ENCODE measurements at regions not wholly inside any gene's neighbourhood (a gene's known extent, or its start where the extent isn't known, plus 50 kb on each side); places are given as distances from the start of the nearest gene placed in this dataset.

DNA sequence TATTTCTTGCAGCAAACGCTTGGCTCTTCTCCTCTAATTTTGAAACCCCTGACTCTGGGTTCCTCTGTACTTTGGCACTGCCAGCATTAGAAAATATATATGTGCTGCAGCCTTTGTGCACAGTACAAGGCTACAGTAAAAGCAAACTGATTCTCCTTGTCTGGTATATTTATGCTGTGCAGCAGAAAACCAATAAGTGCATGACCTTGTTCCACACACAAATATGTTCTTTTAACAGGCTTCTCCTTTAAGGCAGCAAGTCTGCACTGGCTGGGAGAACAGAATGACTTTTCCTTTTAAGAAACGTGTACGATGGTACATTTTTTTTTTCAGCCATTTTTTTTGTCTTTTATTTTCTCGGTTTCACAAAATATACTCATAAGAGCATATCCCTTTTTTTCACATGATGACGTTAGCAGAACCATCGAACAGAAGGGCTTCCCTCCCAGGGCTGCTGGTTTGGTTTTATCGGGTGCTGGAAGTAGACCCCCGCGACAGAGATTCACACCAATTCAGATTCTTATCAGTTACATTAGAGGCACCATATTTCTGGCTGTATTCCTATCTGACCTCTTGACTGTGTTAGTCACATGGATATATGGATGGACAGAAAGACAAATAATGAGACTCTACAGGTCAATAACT lies 129.9 kb upstream of the ARID1B start:
- DNase-seq: no peak

DNA sequence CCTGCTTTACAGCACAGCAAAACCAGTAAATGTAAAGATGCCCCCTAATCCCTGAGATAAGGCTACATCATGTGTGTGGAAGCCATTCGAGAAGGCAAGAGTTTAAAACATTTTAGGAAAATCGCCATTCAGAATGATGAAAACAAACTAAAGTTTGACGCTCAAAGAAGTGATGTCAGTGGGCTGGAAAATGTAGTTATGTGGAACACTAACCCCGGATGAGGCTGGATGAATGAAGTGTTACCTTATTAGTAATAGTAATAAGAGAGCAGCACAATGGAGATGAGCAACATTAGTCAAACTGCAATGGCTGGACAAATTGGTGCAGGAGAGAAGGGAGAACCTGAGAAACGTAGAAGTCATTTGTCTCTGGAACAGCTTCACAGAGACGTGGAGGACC lies 130.7 kb upstream of the ARID1B start:
- DNase-seq: no peak

DNA sequence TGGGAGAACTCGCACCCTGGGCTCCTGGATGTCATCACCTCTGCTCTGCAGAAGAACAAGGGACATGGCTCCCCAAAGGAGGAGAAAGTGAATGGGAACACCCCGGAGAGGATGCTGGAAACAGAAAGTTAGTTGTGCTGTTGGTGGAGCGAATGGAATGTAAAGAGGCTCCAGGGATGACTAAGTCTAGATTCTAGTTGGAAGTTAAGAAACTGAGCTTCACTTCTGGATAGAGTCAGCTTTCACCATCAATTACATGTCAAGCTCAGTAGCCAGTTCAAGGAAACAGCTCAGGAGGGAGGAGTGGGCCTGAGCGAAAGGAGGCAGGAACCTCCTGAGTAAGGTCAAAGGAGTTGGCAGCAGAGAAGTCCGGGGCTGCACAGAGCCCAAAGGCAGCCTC lies 132.1 kb upstream of the ARID1B start:
- peak; percentile 23 for DNase-seq

DNA sequence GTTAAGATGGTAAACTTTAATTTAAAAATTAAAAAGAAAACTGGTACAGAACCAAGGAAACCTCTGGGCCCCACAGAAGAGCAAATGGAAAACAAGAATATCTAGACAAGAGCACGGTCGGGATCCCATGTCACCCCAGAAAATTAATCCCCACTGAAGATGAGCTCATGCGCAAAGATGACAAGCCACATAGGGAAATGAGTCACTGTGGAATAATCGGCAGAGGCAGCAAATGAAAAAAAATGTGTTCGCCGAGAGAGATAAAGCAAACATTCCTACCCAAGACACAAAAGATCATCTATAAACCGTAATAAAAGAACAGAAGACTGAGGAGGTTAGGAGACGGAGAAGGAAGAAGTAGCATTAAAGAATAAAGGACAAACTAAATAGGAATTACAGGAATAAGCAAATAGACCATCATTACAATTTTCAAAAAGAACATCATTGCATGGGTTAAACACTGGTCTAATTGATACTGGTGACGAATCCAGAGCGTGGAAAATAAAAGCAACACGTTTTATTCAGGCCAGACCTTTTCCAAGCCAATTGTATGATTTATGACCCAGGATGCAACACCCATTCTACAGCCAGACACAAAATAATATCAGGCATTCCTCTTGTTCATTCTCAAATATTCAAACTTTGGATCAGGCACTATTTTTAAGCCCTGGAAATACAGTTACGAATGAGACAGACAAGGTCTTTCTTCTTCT lies 138.0 kb upstream of the ARID1B start:
- DNase-seq: no peak

DNA sequence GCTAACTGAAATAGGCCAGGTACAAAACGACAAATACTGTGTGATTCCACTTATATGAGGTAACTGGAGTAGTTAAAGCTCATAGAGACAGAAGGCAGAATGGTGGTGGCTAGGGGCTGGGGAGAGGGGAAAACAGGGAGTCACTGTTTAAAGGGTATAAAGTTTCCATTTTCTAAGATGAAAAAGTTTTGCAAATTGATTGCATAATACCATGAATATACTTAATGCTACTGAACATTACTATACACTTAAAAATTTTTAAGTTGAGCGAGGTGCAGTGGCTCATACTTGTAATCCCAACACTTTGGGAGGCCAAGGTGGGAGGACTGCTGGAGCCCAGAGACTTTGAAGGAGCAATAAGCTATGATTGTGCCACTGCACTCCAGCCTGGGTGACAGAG lies 138.6 kb upstream of the ARID1B start:
- no peak for DNase-seq

DNA sequence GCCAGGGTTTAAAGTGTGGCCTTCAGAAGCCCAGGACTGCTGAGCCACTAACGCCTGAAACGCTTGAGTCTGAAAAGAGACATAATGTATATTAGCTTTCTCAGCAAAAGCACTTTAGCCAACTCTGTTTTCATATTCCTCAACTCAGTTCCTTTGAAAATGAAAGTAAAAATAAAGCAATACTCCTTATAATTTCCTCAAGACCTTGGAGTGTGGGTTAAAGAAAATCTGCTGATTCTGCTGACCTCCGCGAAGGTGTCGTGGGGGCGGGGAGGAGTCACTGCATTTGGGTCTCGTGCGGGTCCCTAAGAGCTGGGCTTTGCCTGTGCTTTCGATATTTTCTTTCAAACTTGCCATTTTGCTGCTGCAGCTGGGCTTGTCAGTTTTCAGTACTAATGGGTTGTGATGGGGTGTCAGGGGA lies 142.2 kb upstream of the ARID1B start:
- no peak for DNase-seq

DNA sequence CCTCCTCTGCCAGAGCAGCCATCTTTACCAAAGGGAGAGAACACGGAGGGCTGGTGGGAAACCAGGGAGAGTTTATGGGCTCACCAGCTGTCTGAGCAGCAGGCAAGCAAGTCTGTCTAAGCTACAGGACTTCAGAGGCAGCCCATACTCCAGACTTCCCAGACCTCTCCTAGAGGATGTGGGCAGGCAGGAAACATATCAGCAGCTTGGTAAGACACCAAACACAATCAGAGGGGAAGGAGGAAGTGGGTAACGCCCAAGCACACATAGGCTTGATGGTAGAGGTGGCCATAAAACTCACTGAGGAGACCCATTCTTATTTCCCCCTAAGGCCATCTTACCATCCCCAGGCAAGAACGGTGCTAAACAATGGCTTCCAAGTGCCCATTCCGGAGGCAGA lies 143.1 kb upstream of the ARID1B start:
- no peak for DNase-seq

DNA sequence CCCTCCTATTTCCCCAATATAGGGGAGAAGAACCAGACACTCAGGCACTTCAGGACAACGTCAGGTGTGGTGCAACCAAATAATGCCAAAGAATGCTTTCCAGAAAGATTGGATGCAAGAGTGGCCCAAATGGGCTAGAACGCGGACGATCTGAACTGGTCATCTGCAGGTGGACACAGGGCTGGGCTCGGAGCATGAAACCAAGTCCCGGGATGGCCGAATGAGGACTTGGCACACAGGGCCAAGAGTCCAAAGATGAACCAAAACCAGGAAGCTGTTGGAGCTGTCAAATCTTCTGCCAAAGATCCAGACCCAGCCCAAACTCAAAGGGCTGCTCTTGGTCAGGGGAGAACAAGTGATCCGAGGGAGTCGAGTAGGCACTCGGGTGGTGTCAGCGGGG lies 143.9 kb upstream of the ARID1B start:
- no peak for DNase-seq

DNA sequence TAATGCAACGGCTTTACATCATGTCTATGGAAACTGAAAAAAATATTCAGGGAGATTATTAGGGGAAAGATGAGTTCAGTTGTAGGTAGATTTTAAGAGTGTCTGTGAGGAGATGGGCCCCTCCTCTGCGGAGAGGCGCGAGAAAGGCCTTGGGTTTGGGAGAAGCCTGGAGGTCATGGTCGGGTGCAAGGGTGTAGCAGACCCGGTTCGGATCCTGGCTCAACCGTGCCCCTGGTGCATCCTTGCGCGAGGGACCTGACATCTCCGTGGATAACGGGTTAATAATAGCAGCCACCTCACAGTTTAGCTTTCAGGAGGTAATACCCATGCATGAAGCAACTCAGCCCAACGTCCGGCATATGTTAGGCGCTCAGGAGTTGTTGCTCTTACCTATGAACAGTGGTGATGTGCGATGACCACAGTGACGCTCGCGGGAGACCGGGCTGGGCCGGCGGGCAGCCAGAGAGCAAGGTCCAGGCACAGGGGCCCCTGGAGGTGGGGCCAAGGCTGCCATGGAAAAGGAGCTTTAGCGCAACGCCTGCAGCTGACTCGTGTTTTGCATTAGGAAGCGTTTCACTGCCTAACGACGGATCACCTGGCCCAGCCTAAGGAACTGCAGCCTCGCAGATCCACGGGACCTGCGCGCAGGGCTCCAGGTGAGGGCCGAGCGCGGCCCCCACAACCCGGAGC lies 146.4 kb upstream of the ARID1B start:
- no peak for DNase-seq

DNA sequence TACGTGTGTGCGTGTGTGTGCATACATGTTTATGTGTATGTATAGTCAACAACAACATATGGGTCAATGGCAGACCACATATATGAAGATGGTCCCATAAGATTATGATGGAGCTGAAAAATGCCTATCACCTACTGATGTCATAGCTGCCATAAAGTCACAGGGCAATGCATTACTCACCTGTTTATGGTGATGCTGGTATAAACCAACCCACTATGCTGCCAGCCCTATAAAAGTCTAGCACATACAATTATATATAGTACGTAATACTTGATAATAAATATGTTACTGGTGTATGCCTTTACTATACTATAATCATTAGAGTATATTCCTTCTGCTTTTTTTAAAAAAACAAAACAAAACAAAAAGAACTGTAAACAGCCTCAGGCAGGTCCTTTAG lies 148.4 kb upstream of the ARID1B start:
- DNase-seq: no peak

DNA sequence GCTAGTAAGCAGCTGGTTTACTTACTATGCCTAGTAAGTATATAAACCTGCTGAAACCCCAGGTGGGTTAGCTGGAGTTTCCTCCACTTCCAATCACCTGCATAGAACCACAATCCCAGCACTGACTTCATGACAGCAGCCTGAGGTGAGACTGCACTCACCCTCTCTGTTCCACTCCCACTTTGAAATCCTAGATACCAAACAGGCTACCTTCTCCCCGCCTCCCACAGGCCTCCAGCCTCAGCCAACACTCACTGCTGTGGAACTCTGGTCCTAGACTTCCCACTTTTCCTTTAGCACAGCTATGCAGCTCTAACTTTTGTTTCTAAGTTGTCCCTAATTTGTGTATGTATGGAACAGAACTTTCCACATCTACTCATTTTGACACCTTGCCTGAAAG lies 149.7 kb upstream of the ARID1B start:
- DNase-seq: no peak

DNA sequence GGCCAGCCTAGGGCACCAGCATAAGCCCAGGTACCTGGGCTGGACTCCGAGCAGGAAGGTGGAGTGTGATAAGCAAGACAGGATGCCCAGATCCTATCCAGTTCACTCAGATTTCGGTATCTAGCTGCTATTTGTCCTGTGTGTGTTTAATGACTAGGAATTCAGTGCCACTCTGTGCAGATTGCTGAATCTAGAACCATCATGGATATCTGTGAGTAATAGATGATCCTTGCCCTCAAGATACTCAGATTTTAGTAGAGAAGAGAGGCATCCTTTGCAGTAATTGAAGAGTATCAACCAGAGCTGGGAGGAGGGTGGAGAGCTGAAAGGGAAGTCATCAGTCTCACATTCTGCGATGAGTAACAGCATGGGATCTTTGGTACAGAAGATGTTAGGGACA lies 155.0 kb upstream of the ARID1B start:
- no peak for DNase-seq

DNA sequence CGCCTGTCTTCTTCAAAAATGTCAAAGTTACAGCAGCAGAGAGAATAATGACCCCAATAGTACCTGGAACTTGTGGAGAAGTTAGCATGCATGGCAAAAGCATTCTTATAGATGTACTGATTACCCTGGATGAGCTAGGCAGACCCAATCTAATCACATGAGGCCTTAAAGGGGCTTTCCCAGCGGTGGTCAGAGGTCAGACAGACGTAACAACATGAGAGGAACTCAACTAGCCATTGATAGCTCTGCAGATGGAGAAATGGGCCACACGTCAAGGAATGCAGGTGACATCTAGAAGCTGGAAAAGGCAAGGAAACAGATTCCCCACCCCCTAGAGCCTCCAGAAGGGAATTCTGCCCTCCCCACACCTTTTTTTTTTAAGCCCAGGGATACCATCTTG lies 156.8 kb upstream of the ARID1B start:
- no peak for DNase-seq

DNA sequence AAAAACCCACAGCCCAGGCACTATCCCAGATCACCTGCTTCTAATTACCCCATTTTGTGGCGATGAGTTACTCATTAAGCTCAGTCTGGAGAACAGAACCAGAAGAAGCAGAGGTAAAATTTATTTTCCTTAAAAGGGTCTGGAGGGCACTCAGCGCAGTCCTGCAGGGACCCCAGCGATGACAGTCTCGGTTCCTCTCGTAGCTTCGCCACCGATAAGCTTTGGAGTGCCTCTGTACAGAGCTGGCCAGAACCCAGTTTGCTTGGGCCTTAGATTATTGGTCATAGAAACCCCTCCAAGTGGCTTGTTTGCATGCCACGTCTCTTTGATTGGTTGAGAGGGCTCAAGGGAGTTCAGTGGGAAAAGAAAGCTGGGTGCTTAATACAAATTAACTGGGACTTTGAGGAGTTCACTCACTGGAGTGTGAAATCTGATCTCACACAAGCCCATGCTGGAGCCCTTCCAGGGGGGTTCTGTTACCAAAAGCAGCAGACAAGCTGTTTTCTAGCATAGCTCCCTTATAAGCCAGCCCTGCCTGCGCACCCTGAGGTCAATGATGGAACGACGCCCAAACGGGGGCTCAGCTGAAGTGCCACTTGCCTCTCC lies 158.5 kb upstream of the ARID1B start:
- DNase-seq: no peak

DNA sequence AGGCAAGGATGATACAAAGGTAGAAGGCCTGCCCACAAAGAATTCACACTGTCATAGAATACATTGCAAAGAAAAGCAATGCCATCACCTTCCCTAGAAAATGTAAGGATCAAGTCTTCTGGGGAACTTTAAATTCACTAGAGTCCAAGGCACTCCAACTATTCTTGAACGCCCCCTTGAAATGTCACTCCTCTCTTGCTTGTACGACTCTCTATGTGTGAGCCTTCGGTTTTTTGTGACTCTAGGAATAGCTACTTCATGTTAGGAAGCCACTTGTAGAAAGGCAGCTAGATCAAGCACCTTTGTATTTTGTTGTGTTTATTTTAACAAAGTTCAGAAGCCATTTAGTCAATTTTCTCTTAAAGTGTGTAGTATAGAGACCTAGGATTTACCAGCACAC lies 159.2 kb upstream of the ARID1B start:
- DNase-seq: no peak

DNA sequence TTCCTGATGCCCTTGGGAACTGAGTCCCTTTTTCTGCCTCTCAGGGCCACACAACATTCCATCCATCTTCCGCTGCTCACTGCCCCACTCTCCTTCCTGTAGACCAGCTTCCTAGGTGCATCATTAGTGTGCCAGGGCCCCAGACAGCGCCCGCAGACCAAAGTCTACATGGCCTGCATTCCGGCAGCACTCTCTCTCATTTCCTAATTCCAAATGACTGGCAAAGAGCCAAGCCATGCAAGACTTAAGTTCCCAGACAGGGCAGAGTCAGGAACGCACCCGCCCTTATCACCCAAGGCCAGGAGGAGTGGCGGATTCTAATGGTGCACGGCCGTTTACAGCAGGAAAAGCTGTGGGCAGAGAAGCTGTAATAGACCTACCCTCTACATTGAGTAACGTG lies 159.8 kb upstream of the ARID1B start:
- no peak for DNase-seq

DNA sequence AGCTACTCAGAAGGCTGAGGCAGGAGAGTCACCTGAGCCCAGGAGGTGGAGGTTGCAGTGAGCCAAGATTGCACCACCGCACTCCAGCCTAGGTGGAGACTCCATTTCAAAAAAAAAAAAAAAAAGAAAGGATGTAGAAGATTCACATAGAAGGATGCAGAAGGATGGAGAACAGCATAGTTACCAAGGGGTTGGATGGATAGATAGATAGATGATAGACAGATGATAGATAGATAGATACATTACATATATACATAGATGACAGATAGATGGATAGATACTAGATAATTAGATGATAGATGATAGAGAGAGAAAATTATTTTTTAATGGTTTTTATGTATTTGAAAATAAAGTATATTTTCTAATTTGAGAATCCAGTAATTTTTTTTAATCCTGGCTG lies 160.7 kb upstream of the ARID1B start:
- DNase-seq: no peak

DNA sequence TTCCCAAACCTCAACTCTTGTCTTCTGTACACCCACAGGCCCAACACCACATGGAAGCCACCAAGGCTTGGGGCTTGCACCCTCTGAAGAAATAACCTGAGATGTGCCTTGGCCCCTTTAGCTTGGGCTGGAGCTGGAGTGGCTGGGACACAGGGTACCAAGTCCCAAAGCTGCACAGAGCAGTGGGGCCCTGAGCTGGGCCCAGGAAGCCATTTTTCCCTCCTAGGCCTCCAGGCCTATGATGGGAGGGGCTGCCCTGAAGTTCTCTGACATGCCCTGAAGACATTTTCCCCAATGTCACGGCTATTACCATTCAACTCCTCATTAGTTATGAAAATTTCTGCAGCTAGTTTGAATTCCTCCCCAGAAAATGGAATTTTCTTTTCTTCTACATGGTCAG lies 163.2 kb upstream of the ARID1B start:
- no peak for DNase-seq

DNA sequence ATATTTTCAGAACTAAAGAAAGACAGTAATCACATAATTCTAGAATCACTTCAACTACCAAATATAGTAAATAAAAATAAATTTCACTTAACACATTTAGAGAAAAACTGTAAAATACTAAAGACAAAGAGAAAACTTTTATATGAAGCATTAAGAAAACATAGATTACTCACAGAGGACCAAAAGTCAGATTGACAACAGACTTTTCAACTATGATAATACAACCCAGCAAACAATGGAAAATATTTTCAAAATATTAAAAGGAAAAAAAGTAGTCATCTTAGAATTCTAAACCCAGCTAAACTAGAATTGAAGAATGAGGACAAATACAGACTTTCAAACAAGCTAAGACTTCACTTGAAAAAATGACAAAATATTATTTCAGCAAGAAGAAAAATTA lies 164.8 kb upstream of the ARID1B start:
- no peak for DNase-seq

DNA sequence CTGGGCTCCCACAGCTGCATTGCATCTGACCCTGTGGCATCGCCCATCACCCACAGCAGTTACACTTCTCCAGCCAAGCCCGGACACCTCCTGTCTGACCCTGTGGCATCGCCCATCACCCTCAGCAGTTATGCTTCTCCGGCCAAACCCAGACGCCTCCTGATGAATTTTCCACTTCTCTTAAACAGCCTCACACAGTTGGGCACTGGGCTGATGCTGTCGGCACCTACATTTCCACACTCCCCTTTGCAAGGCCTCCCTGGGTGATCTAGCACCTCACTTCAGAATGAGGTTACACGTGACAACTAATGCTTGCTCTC lies 175.2 kb upstream of the ARID1B start:
- DNase-seq: no peak

DNA sequence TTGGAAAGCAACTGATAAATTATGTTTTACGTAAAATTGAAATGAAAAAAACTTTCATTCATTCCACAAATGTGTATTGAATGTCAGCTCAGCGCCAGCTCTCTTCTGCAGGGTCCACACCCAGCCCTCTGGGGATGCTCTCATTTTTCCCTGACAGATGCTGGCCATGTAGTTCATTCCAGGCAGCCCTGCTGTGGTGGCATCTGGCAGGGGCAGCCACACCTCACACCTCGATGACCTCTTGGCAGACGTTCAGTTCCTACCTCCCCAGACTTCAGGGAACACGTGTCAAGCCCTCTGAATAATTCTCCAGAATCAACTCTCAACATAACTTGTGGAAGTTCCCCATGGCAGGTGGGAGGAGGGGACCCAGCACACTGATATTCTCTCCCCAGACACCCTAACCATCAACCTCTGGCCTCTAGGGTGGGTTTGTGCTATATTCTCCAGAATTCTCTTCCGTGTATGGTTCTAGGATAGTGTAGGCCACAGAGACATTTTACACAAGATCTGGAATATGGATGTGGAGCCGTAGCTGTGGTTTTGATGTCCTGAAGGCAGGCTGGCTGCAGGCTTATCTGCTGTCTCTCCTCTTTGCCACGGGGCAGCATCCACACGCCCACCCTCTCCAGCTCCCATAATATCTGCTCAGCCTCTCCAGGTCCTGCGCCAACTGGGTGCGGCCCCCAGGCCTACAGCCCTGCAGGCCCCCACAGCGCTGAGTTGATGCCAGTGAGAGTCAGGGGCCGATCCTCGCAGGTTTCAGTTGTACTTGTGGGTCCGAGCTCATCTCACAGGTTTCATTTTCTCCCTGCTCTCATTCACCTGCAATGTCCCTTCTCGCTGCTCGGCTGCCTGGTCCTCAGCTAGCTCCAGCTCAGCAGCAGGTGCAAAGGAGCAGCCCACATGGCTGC lies 175.8 kb upstream of the ARID1B start:
- DNase-seq: no peak

DNA sequence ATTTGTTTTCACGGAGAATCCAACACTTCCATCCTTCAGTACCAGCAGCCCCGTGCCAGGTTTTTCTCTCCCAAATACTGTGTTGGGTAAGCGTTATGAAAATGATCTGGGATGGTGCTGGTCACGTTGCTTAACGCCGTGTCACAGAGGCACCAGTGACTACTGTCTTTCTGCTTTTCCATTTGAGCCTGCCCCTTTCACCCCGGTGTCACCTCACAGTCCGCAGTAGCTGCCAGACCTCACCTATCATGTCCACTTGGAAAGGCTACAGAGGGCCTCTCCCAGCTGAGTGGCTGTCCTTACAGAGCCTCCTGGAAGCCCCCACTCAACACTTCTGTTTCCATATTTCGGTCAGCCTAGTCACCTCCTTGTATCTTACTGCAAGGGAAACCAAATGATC lies 176.5 kb upstream of the ARID1B start:
- no peak for DNase-seq

DNA sequence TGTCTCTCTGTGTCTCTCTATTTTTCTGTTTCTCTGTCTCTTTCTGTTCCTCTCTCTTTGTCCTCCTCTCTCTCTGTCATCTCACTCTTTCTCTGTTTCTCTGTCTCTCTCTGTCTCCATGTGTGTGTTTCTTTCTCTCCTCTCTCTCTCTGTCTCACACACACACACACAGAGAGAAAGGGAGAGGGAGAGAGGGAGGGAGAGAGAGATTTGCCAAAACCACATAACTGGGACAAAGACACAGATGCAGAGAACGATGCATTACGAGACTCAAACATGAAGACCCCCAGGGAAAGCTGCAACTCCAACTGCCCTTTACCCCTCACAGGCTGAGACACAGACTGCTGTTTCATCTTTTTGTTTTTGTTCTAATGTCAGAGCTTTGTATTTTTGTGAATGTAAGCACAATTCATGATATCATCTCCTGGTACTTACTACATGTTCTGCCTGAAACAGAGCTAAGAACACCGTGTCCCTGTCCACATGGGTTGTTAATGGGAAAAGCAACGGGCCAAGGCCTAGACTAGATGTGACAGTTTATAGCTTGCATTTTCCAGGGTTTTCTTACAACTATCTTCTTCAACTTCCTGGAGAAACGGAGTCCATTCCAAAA lies 177.1 kb upstream of the ARID1B start:
- no peak for DNase-seq
